Ovary (tissue), 7 donors: ENCODE measurements at regions not wholly inside any gene's neighbourhood (a gene's known extent, or its start where the extent isn't known, plus 50 kb on each side); places are given as distances from the start of the nearest gene placed in this dataset.

Source experiments
- DNase-seq, 5 donors: peaks; one replicate each; pipeline ENCODE4 v3.0.0-alpha.2; 2019 to 2020
- H3K27ac ChIP-seq, 2 donors: fragments of 200-600 bp; one replicate each; pipeline versions ENCODE4 v1.5.1 to v1.8.0; 2019 to 2022
- H3K27me3 ChIP-seq: fragments of 200-600 bp; one replicate; pipeline ENCODE4 v1.8.0; 2022
- H3K36me3 ChIP-seq: fragments of 200-600 bp; sonication (generic); one replicate; pipeline ENCODE4 v1.5.1; 2019
- H3K4me1 ChIP-seq: one replicate; pipeline ENCODE4 v1.8.1; 2013; ENCODE audit warnings: mild to moderate bottlenecking, moderate library complexity; ENCODE audit not compliant: insufficient read depth
- H3K4me3 ChIP-seq: fragments of 200-600 bp; sonication (generic); one replicate; pipeline ENCODE4 v1.5.1; 2017
- H3K9me3 ChIP-seq, 2 donors: fragments of 200-600 bp in 1 of 2; sonication (generic) in 1 of 2; one replicate each; pipeline versions ENCODE4 v1.5.1 to v1.8.1; 2013 to 2019; ENCODE audit warnings: mild to moderate bottlenecking in 1 of 2, moderate library complexity in 1 of 2
- EP300 ChIP-seq: sonication (generic); formaldehyde crosslinking; IDR thresholded peaks from one replicate; pipeline ENCODE4 v1.6.1; 2017; ENCODE audit warnings: antibody characterized with exemption
- POLR2A ChIP-seq: fragments of 450-650 bp; IDR thresholded peaks from one replicate; pipeline ENCODE4 v1.6.1; 2017; ENCODE audit warnings: antibody characterized with exemption, mild to moderate bottlenecking, moderate library complexity
- WGBS, 3 donors: extraction: QIAGEN DNeasy Blood & Tissue Kit in 1 of 3; methylation state at CpG; one replicate each; pipeline versions ENCODE4 v1.1.5 to v1.1.7; 2013 to 2017; 5-methylcytosine and 5-hydroxymethylcytosine counted together
- intact Hi-C, 4 donors: fragments of 100-400 bp; cut with DNase I; formaldehyde crosslinking; loops; one replicate each; pipeline versions ENCODE4 v1.11.0 to v1.15.1; 2022 to 2023
- TF ChIP-seq, protein P1 (sequence below), 3 donors: fragments of 450-650 bp in 2 of 3; fragments of 200-600 bp in 1 of 3; IDR thresholded peaks; one replicate each; pipeline versions ENCODE4 v1.5.1 to v1.8.0; 2016 to 2022; ENCODE audit warnings: antibody characterized with exemption in 3 of 3, mild to moderate bottlenecking in 1 of 3
- donor health status: DM: no; HTN: no; CAD: no; lungs with moderate emphysema.
- donor health status: DM: no; HTN: no; CAD: no.
- donor health status: Bipolar disorder and iron deficiency.
- donor health status: DM: no; HTN: no; CAD: no.
- donor health status: DM: yes; HTN: yes; CAD: no.

DNA sequence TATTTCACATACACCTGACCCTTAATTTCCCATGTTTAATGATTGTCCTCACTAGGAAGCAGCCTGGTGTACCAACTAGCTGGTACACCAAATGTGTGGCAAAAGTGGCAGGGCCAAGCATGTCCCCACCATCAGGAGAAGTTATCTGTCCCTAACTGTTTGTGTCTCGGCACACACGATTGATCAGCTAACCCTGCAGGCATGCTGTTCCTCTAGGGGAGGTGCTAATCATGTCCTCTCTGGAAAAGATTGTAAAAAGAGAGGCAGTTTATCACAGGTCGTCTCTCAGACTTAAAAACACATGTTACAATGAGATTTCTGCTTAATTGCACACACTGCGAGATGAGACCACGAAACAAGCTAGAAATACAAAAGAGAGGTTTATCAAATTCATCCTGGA is 342.7 kb downstream of the DIRAS2 start:
- H3K4me1 ChIP-seq, result no peaks in the 10 kb centered on the region
- no peak overlapping the region for H3K4me3 ChIP-seq
- whole genome bisulfite sequencing, 3 donors, result 72 to 79% (median 77%) methylated on average over 5 of the region's 5 CpGs
- H3K27me3 ChIP-seq, result no peaks in the 10 kb centered on the region
- no peaks in the 10 kb centered on the region for H3K9me3 ChIP-seq
- no peaks in the 10 kb centered on the region for H3K36me3 ChIP-seq
- intact Hi-C loops, result no loop called here
- no peak overlapping the region for H3K27ac ChIP-seq
- TF ChIP-seq, protein P1, sequence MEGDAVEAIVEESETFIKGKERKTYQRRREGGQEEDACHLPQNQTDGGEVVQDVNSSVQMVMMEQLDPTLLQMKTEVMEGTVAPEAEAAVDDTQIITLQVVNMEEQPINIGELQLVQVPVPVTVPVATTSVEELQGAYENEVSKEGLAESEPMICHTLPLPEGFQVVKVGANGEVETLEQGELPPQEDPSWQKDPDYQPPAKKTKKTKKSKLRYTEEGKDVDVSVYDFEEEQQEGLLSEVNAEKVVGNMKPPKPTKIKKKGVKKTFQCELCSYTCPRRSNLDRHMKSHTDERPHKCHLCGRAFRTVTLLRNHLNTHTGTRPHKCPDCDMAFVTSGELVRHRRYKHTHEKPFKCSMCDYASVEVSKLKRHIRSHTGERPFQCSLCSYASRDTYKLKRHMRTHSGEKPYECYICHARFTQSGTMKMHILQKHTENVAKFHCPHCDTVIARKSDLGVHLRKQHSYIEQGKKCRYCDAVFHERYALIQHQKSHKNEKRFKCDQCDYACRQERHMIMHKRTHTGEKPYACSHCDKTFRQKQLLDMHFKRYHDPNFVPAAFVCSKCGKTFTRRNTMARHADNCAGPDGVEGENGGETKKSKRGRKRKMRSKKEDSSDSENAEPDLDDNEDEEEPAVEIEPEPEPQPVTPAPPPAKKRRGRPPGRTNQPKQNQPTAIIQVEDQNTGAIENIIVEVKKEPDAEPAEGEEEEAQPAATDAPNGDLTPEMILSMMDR (IDR thresholded peaks at IDR 0.05), result no peak
- TF ChIP-seq EP300 (no peak), POLR2A (no peak)
- DNase-seq, result no peak

DNA sequence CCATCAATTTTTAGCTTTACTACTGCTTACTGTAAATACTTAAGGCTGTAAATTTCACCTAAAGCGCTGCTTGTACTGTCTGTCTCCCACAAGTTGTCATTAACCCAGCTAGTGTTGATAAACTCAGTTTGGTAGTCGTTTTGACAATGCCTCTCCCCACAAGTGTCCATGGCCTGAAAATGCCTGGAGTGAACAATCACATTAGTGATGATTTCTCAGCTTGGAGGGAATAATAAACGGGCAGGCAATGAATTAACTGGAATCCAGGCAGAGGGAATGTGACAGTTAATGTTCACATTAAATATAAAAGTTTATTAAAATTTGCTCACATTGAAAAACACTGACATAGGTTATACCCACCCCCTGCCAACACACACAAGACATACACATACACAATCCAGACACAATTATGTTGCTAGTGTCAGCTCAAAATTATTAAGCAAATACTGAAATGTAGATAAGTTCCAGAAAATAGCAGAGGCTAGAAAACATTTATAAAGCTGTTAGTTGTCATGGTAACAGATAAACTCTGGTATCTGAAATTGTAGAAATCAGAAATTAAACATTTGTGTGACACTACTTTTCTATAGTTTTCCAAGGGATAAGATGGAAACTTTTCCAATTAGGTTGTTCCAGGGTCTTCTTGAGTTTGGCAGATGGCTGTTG is 341.9 kb downstream of the DIRAS2 start:
- intact Hi-C loops, result no loop called here
- TF ChIP-seq, protein P1 (IDR thresholded peaks at IDR 0.05), result no peak
- no peak for TF ChIP-seq POLR2A
- TF ChIP-seq EP300, result no peak
- H3K4me3 ChIP-seq, result no peak overlapping the region

DNA sequence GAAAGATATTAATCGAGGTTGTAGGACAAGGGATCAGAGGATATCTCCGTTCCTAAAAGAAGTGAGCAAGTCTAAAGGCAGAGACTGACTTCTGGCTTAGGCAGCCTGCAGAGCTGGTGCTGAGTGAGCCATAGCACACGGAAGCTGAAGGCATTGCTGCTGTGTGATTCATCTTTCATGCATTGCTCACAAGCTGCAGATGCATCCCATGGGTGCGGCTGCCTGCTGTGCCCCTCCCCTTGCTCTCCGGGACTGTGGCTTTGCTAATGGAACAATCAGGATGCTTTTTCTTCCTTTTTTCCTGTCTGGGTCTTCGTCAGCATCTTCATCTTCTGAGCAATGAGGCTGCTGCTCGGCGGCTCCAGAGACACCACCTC is 341.4 kb downstream of the DIRAS2 start:
- Histone ChIP-seq H3K27me3 (no peaks in the 10 kb centered on the region), H3K9me3 (no peaks in the 10 kb centered on the region), H3K4me3 (no peak overlapping the region), H3K4me1 (no peaks in the 10 kb centered on the region), H3K27ac (no peak overlapping the region), H3K36me3 (no peaks in the 10 kb centered on the region)
- 14 to 18% (median 16%) methylated on average over 8 of the region's 8 CpGs for WGBS, 3 donors
- TF ChIP-seq EP300 (no peak), POLR2A (no peak)
- TF ChIP-seq, protein P1 (IDR thresholded peaks at IDR 0.05), result no peak
- no peak for DNase-seq
- intact Hi-C loops, result no loop called here

More for the DNA sequence above, 341.9 kb downstream of the DIRAS2 start:
- Histone ChIP-seq H3K4me1 (no peaks in the 10 kb centered on the region), H3K27me3 (no peaks in the 10 kb centered on the region), H3K9me3 (no peaks in the 10 kb centered on the region), H3K36me3 (no peaks in the 10 kb centered on the region), H3K27ac (no peak overlapping the region)
- no peak for DNase-seq
- WGBS, 3 donors, result 27 to 29% (median 28%) methylated on average over 3 of the region's 3 CpGs

DNA sequence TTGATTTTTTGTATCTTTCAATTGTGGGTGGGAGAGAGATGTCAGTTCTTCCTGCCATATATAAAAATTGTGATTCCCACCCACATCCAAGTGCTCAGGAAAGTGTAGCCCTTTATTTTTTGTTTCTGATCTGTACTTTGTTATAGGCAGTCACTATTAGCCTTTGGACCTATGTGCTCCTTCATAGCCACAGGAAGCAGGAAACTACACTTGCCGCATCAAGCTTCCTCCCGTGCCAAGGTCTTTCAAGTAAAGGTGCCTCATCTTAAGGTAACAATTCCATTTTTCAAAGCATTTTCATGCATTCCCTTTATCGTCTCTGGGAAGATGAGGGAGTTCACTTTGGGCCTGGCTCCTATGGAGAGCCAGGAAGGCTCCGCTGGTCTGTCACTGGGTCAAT is 339.0 kb downstream of the DIRAS2 start:
- intact Hi-C loops, result no loop called here

More for the DNA sequence above, 339.0 kb downstream of the DIRAS2 start:
- no peaks in the 10 kb centered on the region for H3K36me3 ChIP-seq
- H3K9me3 ChIP-seq, result no peaks in the 10 kb centered on the region
- H3K27ac ChIP-seq, result no peak overlapping the region
- no peaks in the 10 kb centered on the region for H3K27me3 ChIP-seq
- no peak for DNase-seq
- TF ChIP-seq, protein P1 (IDR thresholded peaks at IDR 0.05), result no peak
- TF ChIP-seq POLR2A, result no peak
- TF ChIP-seq EP300, result no peak
- H3K4me3 ChIP-seq, result no peak overlapping the region
- H3K4me1 ChIP-seq, result no peaks in the 10 kb centered on the region
- WGBS, 3 donors, result 81 to 93% (median 87%) methylated on average over 4 of the region's 4 CpGs
